ENCODE measurements at regions not wholly inside any gene's neighbourhood (a gene's known extent, or its start where the extent isn't known, plus 50 kb on each side); places are given as distances from the start of the nearest gene placed in this dataset.

- TF ChIP-seq MAX (IDR thresholded peaks at IDR 0.05) (no peak), CTCF (IDR thresholded peaks at IDR 0.05 in 2 of 3, conservative IDR thresholded peaks at IDR 0.05 in 1 of 3; ENCODE audit: borderline replicate concordance in 1 of 3, insufficient read depth in 1 of 3, low read depth in 2 of 3, low read length in 2 of 3) (no peak), SP1 (IDR thresholded peaks at IDR 0.05; ENCODE audit: low read depth) (no peak), EZH2 (IDR thresholded peaks at IDR 0.05) (no peak), ZBTB33 (IDR thresholded peaks at IDR 0.05; ENCODE audit: extremely low read depth, insufficient replicate concordance, low read length) (no peak), ZNF274 (IDR thresholded peaks at IDR 0.05; ENCODE audit: low read depth, low read length) (no peak), EZH2phosphoT487 (IDR thresholded peaks at IDR 0.05; ENCODE audit: borderline replicate concordance) (no peak), REST (IDR thresholded peaks at IDR 0.05; ENCODE audit: low read depth) (no peak), RAD21 (IDR thresholded peaks at IDR 0.05; ENCODE audit: low read depth) (no peak), POLR2A (IDR thresholded peaks at IDR 0.05; ENCODE audit: borderline replicate concordance, extremely low read depth, insufficient read depth, insufficient read length) (no peak)
Observed at GRCh38 chr14:48974994-48975393, 611.2 kb downstream of the RPS29 start.
